Stimulated activated CD8-positive, alpha-beta memory T cell treated with anti-CD3 and anti-CD28 coated beads, Interleukin-12 subunit alpha, Interleukin-12 subunit beta, amount 100 ng/mL, for 4 hours (primary cell): ENCODE measurements at regions not wholly inside any gene's neighbourhood (a gene's known extent, or its start where the extent isn't known, plus 50 kb on each side); places are given as distances from the start of the nearest gene placed in this dataset.
"Not testable (repeated sequence)": the region's sequence is repeated elsewhere in the genome, so short reads cannot be mapped to it uniquely, and the experiment has no call there.

Experiments
- DNase-seq: peaks from one replicate; pipeline ENCODE4 v3.0.0-alpha.2; 2020; ENCODE audit warnings: low read depth

DNA sequence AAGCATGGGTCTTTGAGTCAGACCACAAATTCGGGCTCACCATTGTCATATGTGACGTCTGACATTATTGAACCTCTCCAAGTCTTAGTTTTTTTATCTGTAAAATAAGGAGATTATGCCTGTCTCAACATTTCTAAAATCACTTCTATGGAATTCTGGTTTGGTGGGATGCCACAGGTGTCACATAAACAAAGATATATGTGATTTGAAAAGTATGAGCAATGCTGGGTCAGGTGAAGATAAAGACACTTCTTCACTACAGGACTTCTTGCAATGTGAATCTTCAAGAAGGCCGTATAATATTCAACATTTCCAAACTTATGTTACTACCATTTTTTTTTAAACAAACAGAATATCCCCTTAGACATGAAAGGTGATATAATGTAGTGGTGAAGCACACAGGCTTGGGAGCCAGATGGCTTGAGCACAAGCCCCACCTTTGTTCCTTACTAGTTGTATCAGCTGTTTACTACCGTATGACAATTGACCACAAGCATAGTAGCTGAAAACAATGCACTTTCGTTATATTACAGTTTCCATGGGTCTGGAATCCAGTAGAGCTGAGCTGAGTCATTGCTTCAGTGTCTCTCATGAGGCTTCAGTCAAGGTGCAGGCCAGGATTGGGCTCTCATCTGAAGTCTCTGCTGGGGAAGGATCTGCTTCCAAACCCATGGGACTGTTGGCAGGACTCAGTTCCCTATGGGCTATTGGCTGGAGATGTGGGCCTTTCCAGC is 87.7 kb downstream of the UTP18 start:
- no peak for DNase-seq

DNA sequence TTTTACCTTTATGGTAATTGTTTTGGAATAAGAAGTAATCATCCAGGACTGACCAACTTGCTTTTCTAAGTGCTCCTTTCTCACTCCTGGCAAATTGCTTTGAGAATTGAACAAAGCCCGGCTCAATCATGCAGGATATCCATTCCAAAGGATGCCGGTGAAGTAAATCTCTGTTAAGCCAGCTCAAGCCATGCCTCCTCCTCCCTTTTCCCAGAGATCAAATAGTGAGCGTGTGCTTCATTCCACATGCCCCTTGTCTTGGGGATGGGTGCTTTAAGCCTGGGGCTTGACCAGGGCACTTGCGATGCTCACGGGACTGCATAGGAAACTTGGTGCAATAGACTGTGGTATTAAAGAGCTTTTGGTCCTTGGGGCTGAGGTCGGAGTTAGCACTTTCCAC is 90.7 kb downstream of the UTP18 start:
- no peak for DNase-seq

- no peak for DNase-seq
Observed at GRCh38 chr17:51351890-51352289, 91.5 kb downstream of the UTP18 start.

- DNase-seq: no peak
Observed at GRCh38 chr17:51352798-51353197, 92.5 kb downstream of the UTP18 start.

- no peak for DNase-seq
Observed at GRCh38 chr17:51353296-51353695, 93.0 kb downstream of the UTP18 start.

- DNase-seq: no peak
Observed at GRCh38 chr17:51354936-51355335, 94.6 kb downstream of the UTP18 start.

DNA sequence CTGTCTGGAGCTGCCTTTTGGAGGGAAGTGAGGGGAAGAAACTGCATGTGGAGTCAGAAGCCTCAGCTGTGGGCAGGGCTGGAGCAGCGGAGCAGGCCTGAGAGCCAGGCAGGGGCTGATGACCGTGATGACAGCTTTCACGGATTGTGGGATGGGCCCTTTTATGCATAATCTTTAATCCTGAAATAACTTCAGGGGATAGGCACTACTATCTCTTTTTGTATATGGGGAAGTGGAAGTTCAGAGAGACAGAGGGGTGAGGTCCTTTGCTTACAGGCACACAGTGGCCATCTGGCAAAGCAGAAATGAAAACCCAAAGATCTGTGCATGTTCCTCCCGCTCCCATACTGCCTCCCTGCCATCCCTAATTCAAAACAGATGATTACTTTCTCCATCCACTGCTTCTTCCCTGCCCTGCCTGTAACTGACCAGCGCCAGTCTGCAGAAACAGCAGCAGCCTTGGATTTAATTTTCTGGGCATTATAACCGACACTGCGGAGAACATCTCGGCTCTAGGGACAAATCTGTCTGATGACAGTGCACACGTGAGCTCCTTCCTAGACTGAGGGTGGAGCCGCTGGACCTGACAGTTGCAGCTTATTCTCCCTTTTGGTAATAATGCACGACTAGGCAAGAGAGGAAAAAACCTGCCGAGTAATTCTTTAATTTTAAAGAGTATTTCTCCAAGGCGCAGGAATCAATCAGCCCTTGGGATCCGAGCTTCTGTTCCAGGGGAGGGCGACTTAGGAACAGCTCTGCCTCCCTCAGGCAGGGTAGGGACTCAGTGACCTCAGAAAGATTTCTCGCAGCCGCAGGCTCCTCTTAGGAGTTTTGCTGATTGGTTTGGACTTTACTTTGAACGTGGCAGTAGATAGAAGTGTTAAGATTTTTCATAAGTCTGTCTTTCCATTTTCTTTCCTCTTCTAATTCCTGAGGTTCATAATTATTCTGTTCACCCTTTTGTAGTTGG is 95.4 kb downstream of the UTP18 start:
- no peak for DNase-seq

DNA sequence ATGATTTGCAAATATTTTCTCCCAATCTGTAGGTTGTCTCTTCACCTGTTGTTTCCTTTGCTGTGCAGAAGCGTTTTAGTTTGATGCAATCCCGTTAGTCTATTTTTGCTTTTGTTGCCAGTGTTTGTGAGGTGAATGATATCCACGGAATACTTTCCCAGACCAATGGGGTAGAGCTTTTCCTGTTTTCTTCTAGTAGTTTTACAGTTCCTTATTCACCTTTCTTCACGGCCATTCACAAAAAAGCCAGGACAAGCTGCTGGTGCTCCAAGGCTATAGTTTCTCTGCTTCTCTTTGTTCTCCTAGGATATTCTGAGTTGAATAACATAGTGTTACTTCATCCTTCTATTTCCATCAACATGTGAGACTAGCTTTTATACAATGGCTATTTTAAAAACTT is 98.7 kb downstream of the UTP18 start:
- no peak for DNase-seq

- no peak for DNase-seq
Observed at GRCh38 chr17:51362811-51363585, 102.7 kb downstream of the UTP18 start.

DNA sequence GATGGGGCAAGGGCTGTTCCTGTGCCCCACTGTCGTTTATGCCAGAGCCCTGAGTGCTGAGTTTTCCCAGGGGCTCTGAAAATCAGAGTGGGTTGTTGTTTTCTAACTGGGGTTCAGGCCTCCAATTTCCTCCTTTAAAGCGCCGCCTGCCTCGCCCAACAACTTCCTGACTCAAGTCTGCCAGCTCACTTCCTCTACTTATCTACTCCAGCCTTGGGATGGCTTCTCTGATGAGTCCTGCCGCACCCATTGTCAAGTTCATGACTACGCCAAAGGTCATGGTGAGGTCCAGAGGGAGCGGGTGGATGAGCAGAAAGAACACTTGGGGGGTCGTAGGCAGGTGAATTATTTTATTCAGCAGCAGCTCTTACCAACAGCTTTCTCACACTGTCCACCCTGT is 104.7 kb downstream of the UTP18 start:
- DNase-seq: no peak

DNA sequence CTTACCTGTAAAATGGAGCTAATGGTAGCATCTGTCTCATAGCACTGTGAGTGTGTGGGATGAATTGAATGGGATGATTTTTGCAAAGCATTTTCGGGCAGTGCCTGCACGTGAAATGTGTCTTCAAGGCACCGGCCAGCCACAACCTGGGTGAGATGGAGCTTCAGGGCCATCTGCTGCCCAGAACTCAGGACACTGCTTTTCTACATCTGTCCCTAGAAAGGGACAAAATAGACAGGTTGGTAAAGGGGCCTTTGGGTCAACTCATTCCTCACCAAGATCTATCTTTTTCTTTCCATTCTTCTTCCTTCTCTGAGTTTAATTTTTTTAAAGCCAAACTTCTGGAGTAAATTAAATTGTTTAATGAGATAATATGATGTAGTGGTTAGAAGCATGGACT is 106.5 kb downstream of the UTP18 start:
- DNase-seq: no peak

- not testable (repeated sequence) for DNase-seq
Observed at GRCh38 chr17:51367836-51368235, 107.5 kb downstream of the UTP18 start.

- DNase-seq: no peak
Observed at GRCh38 chr17:51371732-51372151, 111.4 kb downstream of the UTP18 start.

DNA sequence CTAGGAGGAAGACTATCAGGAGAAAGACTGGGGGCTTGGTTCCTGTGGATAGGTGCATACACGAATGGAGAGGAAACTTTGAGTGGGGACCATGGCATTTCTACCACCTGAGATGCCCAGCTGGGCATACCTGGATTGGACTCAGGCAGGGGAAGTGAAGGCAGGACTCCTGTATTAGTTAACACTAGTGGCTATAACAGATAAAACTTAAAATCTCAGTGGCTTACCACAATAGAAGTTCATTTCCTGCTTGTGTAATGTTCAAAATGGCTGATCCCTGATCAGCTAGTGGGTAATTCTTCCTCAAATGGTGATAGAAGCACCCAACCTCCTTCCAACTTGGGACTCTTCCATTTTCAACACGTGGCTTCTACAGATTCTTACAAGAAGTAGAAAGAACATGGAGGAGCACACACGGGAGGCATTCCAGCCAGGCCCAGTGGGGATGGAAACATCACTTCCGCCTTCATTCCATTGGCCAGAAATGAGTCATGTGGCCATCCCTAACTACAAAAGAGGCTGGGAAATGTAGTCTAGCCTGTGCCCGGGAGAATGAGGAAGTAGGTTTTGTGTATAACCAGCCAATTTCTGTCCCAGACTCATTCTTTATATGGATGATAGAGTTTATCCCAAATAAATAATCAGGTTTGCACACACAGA is 112.1 kb downstream of the UTP18 start:
- no peak for DNase-seq

DNA sequence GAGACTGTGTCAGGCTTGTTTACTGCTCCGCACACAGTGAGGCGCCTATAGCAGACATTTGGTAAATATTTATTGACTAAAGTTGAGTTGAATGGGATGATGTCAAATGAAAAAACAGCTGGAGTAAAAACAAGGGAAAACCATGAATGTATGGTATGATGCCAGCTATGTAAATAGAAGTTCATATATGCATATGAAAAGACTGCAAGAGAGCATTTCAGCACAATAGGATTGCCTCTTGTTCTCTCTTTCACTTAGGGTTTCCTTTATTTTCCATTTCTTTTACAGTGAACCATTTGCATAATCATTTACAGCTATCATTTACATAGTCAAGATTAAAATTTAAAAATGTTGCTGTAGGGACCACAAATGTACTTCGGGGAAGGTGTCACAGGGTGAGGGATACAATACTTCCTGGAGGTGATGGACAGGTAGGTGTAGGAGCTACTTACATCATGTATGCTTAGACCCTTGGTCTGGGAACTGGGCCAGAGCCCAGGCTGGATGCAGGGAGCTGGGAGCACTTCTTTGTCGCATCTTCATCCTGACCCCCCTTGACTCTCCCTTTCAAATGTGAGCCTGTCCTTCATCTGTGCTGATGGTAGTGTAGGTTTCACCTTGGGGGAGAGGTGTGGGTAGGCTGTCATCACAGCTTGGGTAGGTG is 113.3 kb downstream of the UTP18 start:
- no peak for DNase-seq

DNA sequence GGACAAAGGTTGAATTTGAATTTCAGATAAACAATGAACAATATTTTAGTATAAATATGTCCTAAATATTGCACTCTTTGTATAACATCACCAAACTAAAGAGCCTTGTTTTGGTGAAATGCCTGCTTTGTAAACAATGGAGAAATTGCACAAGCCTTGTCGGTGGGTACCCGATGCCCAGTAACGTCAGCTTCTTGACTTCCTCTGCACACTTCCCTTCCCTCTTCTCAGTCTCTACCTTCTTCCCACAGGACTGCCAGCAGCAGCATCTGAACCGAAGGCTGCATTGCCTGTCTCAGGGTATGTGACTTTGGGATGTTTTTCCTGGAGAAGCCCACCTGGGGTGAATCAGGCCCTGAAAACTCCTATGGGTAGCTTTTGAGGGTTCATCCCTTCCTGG is 113.9 kb downstream of the UTP18 start:
- DNase-seq: no peak

GRCh38 chr17:51375771-51376170 is 115.4 kb downstream of the UTP18 start:
- DNase-seq: no peak

DNA sequence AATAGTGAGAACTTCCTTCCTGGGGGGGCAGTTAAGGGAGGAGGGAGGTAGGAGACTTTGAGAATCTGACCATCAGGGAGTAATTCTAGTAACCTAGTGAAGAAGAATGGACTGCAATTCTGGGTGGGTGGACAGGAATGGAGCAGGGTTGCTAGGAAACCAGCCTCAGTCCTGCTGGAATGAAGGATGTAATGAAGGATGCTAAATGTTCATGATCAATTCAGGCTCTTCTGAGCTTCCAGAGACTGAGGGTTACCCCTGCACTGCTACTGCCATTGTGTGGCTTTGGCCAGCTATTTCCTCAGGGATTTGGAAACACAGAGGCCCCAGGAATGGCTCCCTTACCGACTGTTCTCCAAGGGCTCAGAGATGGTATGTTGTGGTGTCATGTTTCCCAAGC is 116.4 kb downstream of the UTP18 start:
- DNase-seq: no peak

DNA sequence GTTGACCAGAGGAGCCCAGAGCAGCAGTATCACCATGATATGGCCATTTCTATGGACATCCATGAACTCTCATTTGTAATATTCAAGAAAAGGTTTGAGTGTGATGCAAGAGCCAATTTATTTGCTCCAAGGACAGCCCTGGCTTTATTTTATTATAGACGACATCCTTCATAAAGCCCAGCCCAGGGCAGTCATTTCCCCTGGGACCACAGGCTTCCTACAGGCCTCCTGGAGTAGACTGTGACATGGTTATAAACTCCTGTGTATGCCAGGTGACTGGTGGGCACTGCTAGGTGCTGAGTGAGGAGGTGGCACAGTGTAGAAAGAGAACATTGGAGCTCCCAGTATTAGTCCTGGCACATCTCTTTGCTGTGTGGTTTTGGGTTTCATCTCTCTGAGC is 120.9 kb downstream of the UTP18 start:
- no peak for DNase-seq

DNA sequence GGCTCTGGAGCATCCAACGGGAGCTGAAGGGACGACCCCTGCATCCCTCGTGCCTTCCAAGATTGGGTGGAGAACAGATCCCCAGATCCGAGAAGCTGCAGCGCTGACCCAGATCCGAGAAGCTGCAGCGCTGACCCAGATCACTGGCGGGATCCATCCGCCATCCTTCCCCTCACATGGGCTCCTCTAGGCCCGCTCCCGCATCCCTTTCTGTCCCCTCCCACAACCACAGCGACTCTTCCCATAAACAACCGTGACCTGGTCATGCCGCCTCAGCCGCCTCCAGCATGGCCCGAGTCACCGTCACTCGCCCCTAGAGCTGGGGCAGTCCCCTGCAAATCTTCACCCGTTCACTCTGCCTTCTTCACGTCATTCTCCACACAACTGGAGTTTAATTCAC is 124.9 kb downstream of the UTP18 start:
- no peak for DNase-seq

GRCh38 chr17:51387582-51387981 is 127.2 kb downstream of the UTP18 start:
- no peak for DNase-seq
